Vagina (tissue), 2 donors: ENCODE measurements at regions not wholly inside any gene's neighbourhood (a gene's known extent, or its start where the extent isn't known, plus 50 kb on each side); places are given as distances from the start of the nearest gene placed in this dataset.

Experiments
- POLR2A ChIP-seq, 2 donors: fragments of 450-650 bp; IDR thresholded peaks; one replicate each; pipeline ENCODE4 v1.6.1; 2017; ENCODE audit warnings: antibody characterized with exemption in 2 of 2, mild to moderate bottlenecking in 2 of 2, moderate library complexity in 2 of 2
- TF ChIP-seq, protein P1 (sequence below), 3 experiments: fragments of 450-650 bp in 2 of 3; fragments of 200-600 bp in 1 of 3; sonication (generic) in 1 of 3; IDR thresholded peaks; one replicate each; pipeline ENCODE4 v1.5.1; 2017 to 2019; ENCODE audit warnings: antibody characterized with exemption in 3 of 3, mild to moderate bottlenecking in 2 of 3, moderate library complexity in 2 of 3

DNA sequence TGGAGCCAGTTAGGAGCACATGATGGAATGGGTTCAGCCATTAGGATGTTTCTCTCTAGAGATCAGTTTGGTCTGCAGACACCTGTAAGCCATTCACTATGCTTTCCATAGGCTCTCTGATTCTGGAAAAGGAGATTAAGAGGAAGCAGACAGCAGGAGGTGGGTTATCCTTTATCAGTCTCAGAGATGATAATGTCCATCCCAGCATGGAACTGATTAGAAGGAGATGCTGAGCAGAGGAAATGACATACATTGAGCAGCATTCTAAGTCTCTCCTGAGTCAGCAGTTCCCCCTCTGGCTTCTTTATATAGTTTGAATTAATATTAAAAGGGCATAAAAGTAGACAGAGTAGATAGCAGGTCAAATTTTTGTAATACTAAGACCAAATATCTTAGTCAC, 591.1 kb downstream of the GBE1 start:
- TF ChIP-seq POLR2A (IDR thresholded peaks at IDR 0.05) = no peak
- TF ChIP-seq, protein P1, sequence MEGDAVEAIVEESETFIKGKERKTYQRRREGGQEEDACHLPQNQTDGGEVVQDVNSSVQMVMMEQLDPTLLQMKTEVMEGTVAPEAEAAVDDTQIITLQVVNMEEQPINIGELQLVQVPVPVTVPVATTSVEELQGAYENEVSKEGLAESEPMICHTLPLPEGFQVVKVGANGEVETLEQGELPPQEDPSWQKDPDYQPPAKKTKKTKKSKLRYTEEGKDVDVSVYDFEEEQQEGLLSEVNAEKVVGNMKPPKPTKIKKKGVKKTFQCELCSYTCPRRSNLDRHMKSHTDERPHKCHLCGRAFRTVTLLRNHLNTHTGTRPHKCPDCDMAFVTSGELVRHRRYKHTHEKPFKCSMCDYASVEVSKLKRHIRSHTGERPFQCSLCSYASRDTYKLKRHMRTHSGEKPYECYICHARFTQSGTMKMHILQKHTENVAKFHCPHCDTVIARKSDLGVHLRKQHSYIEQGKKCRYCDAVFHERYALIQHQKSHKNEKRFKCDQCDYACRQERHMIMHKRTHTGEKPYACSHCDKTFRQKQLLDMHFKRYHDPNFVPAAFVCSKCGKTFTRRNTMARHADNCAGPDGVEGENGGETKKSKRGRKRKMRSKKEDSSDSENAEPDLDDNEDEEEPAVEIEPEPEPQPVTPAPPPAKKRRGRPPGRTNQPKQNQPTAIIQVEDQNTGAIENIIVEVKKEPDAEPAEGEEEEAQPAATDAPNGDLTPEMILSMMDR (IDR thresholded peaks at IDR 0.05) = no peak
